CD14-positive monocyte (primary cell): ENCODE measurements at regions not wholly inside any gene's neighbourhood (a gene's known extent, or its start where the extent isn't known, plus 50 kb on each side); places are given as distances from the start of the nearest gene placed in this dataset.

Experiments
- DNase-seq, 3 donors: peaks; one replicate each; pipeline ENCODE4 v3.0.0-alpha.2; 2011 to 2022
- H2AFZ ChIP-seq: 2 replicates; pipeline ENCODE4 v1.6.0; 2012; ENCODE audit warnings: mild to moderate bottlenecking, low read depth, low read length, inconsistent platforms; ENCODE audit not compliant: insufficient read depth, poor library complexity, severe bottlenecking
- H3K27ac ChIP-seq, 2 donors: 1 replicate in 1 of 2; 2 replicates in 1 of 2; pipeline ENCODE4 v1.5.1; 2012 to 2013; ENCODE audit warnings: low read length in 2 of 2, control low read depth in 1 of 2, inconsistent platforms in 1 of 2, low read depth in 1 of 2, mild to moderate bottlenecking in 1 of 2
- H3K27me3 ChIP-seq, 2 donors: one replicate each; pipeline versions ENCODE4 v1.6.0 to v1.6.1; 2011 to 2013; ENCODE audit warnings: low read length in 2 of 2; ENCODE audit not compliant: control insufficient read depth in 2 of 2, insufficient read depth in 2 of 2
- H3K36me3 ChIP-seq, 2 donors: replicated peaks in 1 of 2; 1 replicate in 1 of 2; 2 replicates in 1 of 2; pipeline versions ENCODE4 v1.5.1 to v1.6.1; 2012 to 2013; ENCODE audit warnings: low read length in 2 of 2, control low read depth in 1 of 2, inconsistent platforms in 1 of 2, mild to moderate bottlenecking in 1 of 2; ENCODE audit not compliant: insufficient read depth in 2 of 2, control insufficient read depth in 1 of 2
- H3K4me1 ChIP-seq, 2 donors: 1 replicate in 1 of 2; 2 replicates in 1 of 2; pipeline versions ENCODE4 v1.5.1 to v1.6.1; 2012 to 2013; ENCODE audit warnings: low read length in 2 of 2, control low read depth in 1 of 2, inconsistent platforms in 1 of 2, mild to moderate bottlenecking in 1 of 2, moderate library complexity in 1 of 2; ENCODE audit not compliant: insufficient read depth in 2 of 2, control insufficient read depth in 1 of 2
- H3K4me2 ChIP-seq: replicated peaks from 2 replicates; pipeline ENCODE3; 2012; ENCODE audit warnings: low read length, moderate library complexity, mild to moderate bottlenecking; ENCODE audit not compliant: poor library complexity, severe bottlenecking; ENCODE audit errors: extremely low read depth
- H3K4me3 ChIP-seq, 3 experiments: fragments of 200-600 bp in 1 of 3; sonication (generic) in 1 of 3; replicated peaks in 1 of 3; 1 replicate in 2 of 3; 2 replicates in 1 of 3; pipeline ENCODE4 v1.5.1; 2011 to 2013; ENCODE audit warnings: low read length in 3 of 3, mild to moderate bottlenecking in 3 of 3, control low read depth in 2 of 3, low read depth in 2 of 3, inconsistent platforms in 1 of 3, moderate library complexity in 1 of 3
- H3K79me2 ChIP-seq: 2 replicates; pipeline ENCODE4 v1.6.0; 2012; ENCODE audit warnings: mild to moderate bottlenecking, control low read depth, inconsistent platforms, low read length, moderate library complexity; ENCODE audit not compliant: insufficient read depth
- H3K9ac ChIP-seq: 2 replicates; pipeline ENCODE4 v1.6.0; 2017; ENCODE audit warnings: low read length, mild to moderate bottlenecking; ENCODE audit not compliant: insufficient read depth, poor library complexity, severe bottlenecking
- H3K9me3 ChIP-seq, 2 donors: replicated peaks in 1 of 2; 1 replicate in 1 of 2; 2 replicates in 1 of 2; pipeline versions ENCODE4 v1.5.1 to v1.6.1; 2012 to 2013; ENCODE audit warnings: low read length in 2 of 2, control low read depth in 1 of 2; ENCODE audit not compliant: control insufficient read depth in 1 of 2, insufficient read depth in 1 of 2
- H4K20me1 ChIP-seq: 2 replicates; pipeline ENCODE4 v1.6.0; 2012; ENCODE audit warnings: mild to moderate bottlenecking, low read length, control low read depth, moderate library complexity; ENCODE audit not compliant: insufficient read depth
- H3K27ac Mint-ChIP-seq, 7 donors: one replicate each; pipeline ENCODE4 v1.8.0; 2020; ENCODE audit warnings: mild to moderate bottlenecking in 7 of 7, mixed read lengths in 7 of 7, moderate library complexity in 6 of 7, inconsistent platforms in 2 of 7
- H3K27me3 Mint-ChIP-seq, 3 donors: one replicate each; pipeline ENCODE4 v1.8.0; 2021 to 2022; ENCODE audit warnings: low read depth in 3 of 3, mild to moderate bottlenecking in 3 of 3, mixed read lengths in 3 of 3, moderate library complexity in 3 of 3, inconsistent platforms in 1 of 3
- H3K36me3 Mint-ChIP-seq, 2 donors: one replicate each; pipeline ENCODE4 v1.8.0; 2020; ENCODE audit warnings: mixed read lengths in 2 of 2, inconsistent platforms in 1 of 2, mild to moderate bottlenecking in 1 of 2
- H3K4me1 Mint-ChIP-seq: one replicate; pipeline ENCODE4 v1.8.0; 2020; ENCODE audit warnings: mild to moderate bottlenecking, mixed read lengths
- H3K4me3 Mint-ChIP-seq, 2 donors: one replicate each; pipeline ENCODE4 v1.8.0; 2020; ENCODE audit warnings: mild to moderate bottlenecking in 2 of 2, mixed read lengths in 2 of 2, moderate library complexity in 1 of 2
- H3K9me3 Mint-ChIP-seq, 7 donors: one replicate each; pipeline ENCODE4 v1.8.0; 2020 to 2022; ENCODE audit warnings: mixed read lengths in 7 of 7, mild to moderate bottlenecking in 6 of 7, moderate library complexity in 6 of 7, inconsistent platforms in 2 of 7
- CTCF ChIP-seq: fragments of 200-600 bp; IDR thresholded peaks from one replicate; pipeline ENCODE4 v1.8.0; 2022; ENCODE audit warnings: antibody characterized with exemption, mild to moderate bottlenecking
- WGBS: methylation state at CpG from one replicate; pipeline ENCODE4 v1.1.5; 2013; ENCODE audit warnings: missing lambda C conversion rate; ENCODE audit not compliant: insufficient coverage; 5-methylcytosine and 5-hydroxymethylcytosine counted together
- intact Hi-C, 2 donors: fragments of 100-400 bp; cut with micrococcal nuclease; formaldehyde crosslinking; loops; one replicate each; pipeline versions ENCODE4 v1.15.0 to v1.15.1; 2023

GRCh38 chr15:70579766-70580165 lies 183.6 kb downstream of the UACA start:
- WGBS: 100% methylated on average over 3 of the region's 3 CpGs
- Histone ChIP-seq H3K9me3 (no peaks in the 10 kb centered on the region), H3K9ac (no peak overlapping the region), H3K27ac (no peak overlapping the region), H3K79me2 (no peaks in the 10 kb centered on the region), H3K4me1 (peaks cover 5 to 8% of the 10 kb centered on the region in 2 donors), H3K4me3 (no peak overlapping the region), H2AFZ (no peak overlapping the region), H3K27me3 (peaks cover 0 to 3% of the 10 kb centered on the region in 2 donors), H4K20me1 (no peaks in the 10 kb centered on the region), H3K36me3 (no peaks in the 10 kb centered on the region), H3K4me2 (no peak overlapping the region)
- H3K4me1 Mint-ChIP-seq: no peaks in the 10 kb centered on the region
- TF ChIP-seq CTCF: no peak
- no peak overlapping the region for H3K4me3 Mint-ChIP-seq
- no peak for DNase-seq
- intact Hi-C loops: no loop called here
- H3K9me3 Mint-ChIP-seq: peaks cover 0 to 2% (median 0%) of the 10 kb centered on the region in 7 donors
- H3K36me3 Mint-ChIP-seq: no peaks in the 10 kb centered on the region
- no peak overlapping the region for H3K27ac Mint-ChIP-seq
- H3K27me3 Mint-ChIP-seq: peaks cover 6 to 15% (median 9%) of the 10 kb centered on the region in 3 donors

- no peak overlapping the region for H3K4me2 ChIP-seq
- Mint-ChIP-seq H3K4me1 (no peaks in the 10 kb centered on the region), H3K27ac (peak overlapping the region in 1 of 7 donors; percentile 4), H3K4me3 (no peak overlapping the region), H3K27me3 (peaks cover 2 to 7% (median 3%) of the 10 kb centered on the region in 3 donors), H3K9me3 (peaks cover 0 to 5% (median 3%) of the 10 kb centered on the region in 7 donors), H3K36me3 (no peaks in the 10 kb centered on the region)
- no peak for DNase-seq
- no peak overlapping the region for H3K27ac ChIP-seq
- no peaks in the 10 kb centered on the region for H3K36me3 ChIP-seq
- H4K20me1 ChIP-seq: no peaks in the 10 kb centered on the region
- peaks cover 5 to 8% of the 10 kb centered on the region in 2 donors for H3K4me1 ChIP-seq
- TF ChIP-seq CTCF: no peak
- WGBS: 95% methylated on average over 8 of the region's 10 CpGs
- intact Hi-C loops: no loop called here
- no peak overlapping the region for H3K9ac ChIP-seq
- H3K27me3 ChIP-seq: no peaks in the 10 kb centered on the region
- H2AFZ ChIP-seq: no peak overlapping the region
- H3K4me3 ChIP-seq: no peak overlapping the region
- H3K9me3 ChIP-seq: no peaks in the 10 kb centered on the region
- H3K79me2 ChIP-seq: no peaks in the 10 kb centered on the region
These were observed 185.2 kb downstream of the UACA start for GRCh38 chr15:70578196-70578595.
